B cell (primary cell): ENCODE measurements at regions not wholly inside any gene's neighbourhood (a gene's known extent, or its start where the extent isn't known, plus 50 kb on each side); places are given as distances from the start of the nearest gene placed in this dataset.

Experiments
- ATAC-seq: fragments of 200-7000 bp; cut with Tn5 transposase; one replicate; pipeline ENCODE4 v1.10.0; 2021; ENCODE audit warnings: low read depth, mild to moderate bottlenecking, moderate number of reproducible peaks, moderate library complexity
- CTCF ChIA-PET: fragments of 350-600 bp; sonication (Branson Sonifier 250); formaldehyde crosslinking; loops from one replicate; lab custom pipeline; 2021; ENCODE audit warnings: antibody characterized with exemption, inconsistent platforms; lab: Charles Lee
- POLR2A ChIA-PET: fragments of 350-600 bp; sonication (Branson Sonifier 250); formaldehyde crosslinking; loops from one replicate; lab custom pipeline; 2021; ENCODE audit warnings: antibody characterized with exemption; lab: Charles Lee
- DNase-seq: peaks from one replicate; pipeline ENCODE4 v3.0.0; 2013
- H2AFZ ChIP-seq: 2 replicates; pipeline ENCODE4 v1.6.1; 2012; ENCODE audit warnings: mild to moderate bottlenecking, low read depth, low read length; ENCODE audit not compliant: insufficient read depth, poor library complexity, severe bottlenecking
- H3K27ac ChIP-seq, 2 donors: 1 replicate in 1 of 2; 2 replicates in 1 of 2; pipeline ENCODE4 v1.5.1; 2012 to 2013; ENCODE audit warnings: low read length in 2 of 2, mild to moderate bottlenecking in 2 of 2, moderate library complexity in 1 of 2
- H3K27me3 ChIP-seq, 4 experiments: fragments of 200-600 bp in 1 of 4; sonication (generic) in 1 of 4; replicated peaks in 1 of 4; 1 replicate in 2 of 4; 2 replicates in 2 of 4; pipeline versions ENCODE4 v1.6.1 to v1.7.0; 2013 to 2016; ENCODE audit warnings: low read length in 3 of 4, mild to moderate bottlenecking in 2 of 4, mixed read lengths in 1 of 4, moderate library complexity in 1 of 4; ENCODE audit not compliant: insufficient read depth in 4 of 4, control insufficient read depth in 3 of 4; ENCODE audit errors: control extremely low read depth in 1 of 4
- H3K36me3 ChIP-seq, 2 experiments: replicated peaks in 1 of 2; 1 replicate in 1 of 2; 2 replicates in 1 of 2; pipeline versions ENCODE4 v1.6.1 to v1.7.1; 2013; ENCODE audit warnings: low read length in 1 of 2; ENCODE audit not compliant: insufficient read depth in 2 of 2, control insufficient read depth in 1 of 2; ENCODE audit errors: control extremely low read depth in 1 of 2, extremely low read depth in 1 of 2
- H3K4me1 ChIP-seq, 2 donors: fragments of 200-600 bp in 1 of 2; sonication (generic) in 1 of 2; 1 replicate in 1 of 2; 2 replicates in 1 of 2; pipeline versions ENCODE4 v1.5.1 to v1.6.1; 2013 to 2017; ENCODE audit warnings: low read length in 2 of 2; ENCODE audit not compliant: control insufficient read depth in 2 of 2, insufficient read depth in 2 of 2
- H3K4me2 ChIP-seq: replicated peaks from 2 replicates; pipeline ENCODE3; 2012; ENCODE audit warnings: mild to moderate bottlenecking, low read depth, low read length; ENCODE audit not compliant: poor library complexity, severe bottlenecking
- H3K4me3 ChIP-seq, 5 experiments: fragments of 200-600 bp in 1 of 5; sonication (generic) in 1 of 5; 1 replicate in 3 of 5; 2 replicates in 2 of 5; pipeline versions ENCODE4 v1.5.1 to v1.7.0; 2011 to 2016; ENCODE audit warnings: low read length in 4 of 5, mild to moderate bottlenecking in 4 of 5, low read depth in 2 of 5, control low read depth in 1 of 5, moderate library complexity in 1 of 5; ENCODE audit not compliant: insufficient read depth in 1 of 5; ENCODE audit errors: control extremely low read depth in 1 of 5, extremely low read depth in 1 of 5
- H3K79me2 ChIP-seq: fragments of 200-600 bp; sonication (generic); one replicate; pipeline ENCODE4 v1.6.0; 2016; ENCODE audit warnings: low read length; ENCODE audit not compliant: control insufficient read depth, insufficient read depth
- H3K9ac ChIP-seq: fragments of 200-600 bp; sonication (generic); 2 replicates; pipeline ENCODE4 v1.6.1; 2017; ENCODE audit warnings: mild to moderate bottlenecking, low read length, moderate library complexity
- H3K9me3 ChIP-seq, 3 donors: one replicate each; pipeline versions ENCODE4 v1.6.1 to v1.7.1; 2013; ENCODE audit warnings: low read length in 2 of 3; ENCODE audit not compliant: control insufficient read depth in 2 of 3, insufficient read depth in 1 of 3; ENCODE audit errors: control extremely low read depth in 1 of 3
- H4K20me1 ChIP-seq: 2 replicates; pipeline ENCODE4 v1.6.0; 2012; ENCODE audit warnings: mild to moderate bottlenecking, low read length; ENCODE audit not compliant: insufficient read depth, control insufficient read depth, poor library complexity, severe bottlenecking
- H3K27ac Mint-ChIP-seq: one replicate; pipeline ENCODE4 v1.8.0; 2021; ENCODE audit warnings: mixed read lengths
- H3K27me3 Mint-ChIP-seq: one replicate; pipeline ENCODE4 v1.8.0; 2021; ENCODE audit warnings: mixed read lengths
- H3K4me1 Mint-ChIP-seq: one replicate; pipeline ENCODE4 v1.8.0; 2021; ENCODE audit warnings: mixed read lengths
- H3K4me3 Mint-ChIP-seq: one replicate; pipeline ENCODE4 v1.8.0; 2021; ENCODE audit warnings: mixed read lengths
- H3K9me3 Mint-ChIP-seq: one replicate; pipeline ENCODE4 v1.8.0; 2022; ENCODE audit warnings: mixed read lengths; ENCODE audit not compliant: insufficient read depth
- CTCF ChIP-seq: fragments of 200-600 bp; IDR thresholded peaks from one replicate; pipeline ENCODE4 v1.8.0; 2022; ENCODE audit warnings: antibody characterized with exemption, mild to moderate bottlenecking
- EZH2 ChIP-seq: IDR thresholded peaks from 2 replicates; pipeline ENCODE4 v1.6.1; 2012; ENCODE audit warnings: borderline replicate concordance, low read depth, mild to moderate bottlenecking, moderate library complexity, low read length; ENCODE audit not compliant: insufficient read depth, poor library complexity, severe bottlenecking
- WGBS: methylation state at CpG from one replicate; pipeline ENCODE4 v1.1.5; 2013; ENCODE audit warnings: missing lambda C conversion rate; ENCODE audit not compliant: insufficient coverage; 5-methylcytosine and 5-hydroxymethylcytosine counted together
- intact Hi-C: fragments of 100-400 bp; cut with micrococcal nuclease; formaldehyde crosslinking; loops from one replicate; pipeline ENCODE4 v1.10.0; 2022

- Histone ChIP-seq H3K36me3 (no peaks in the 10 kb centered on the region), H3K4me2 (no peak overlapping the region), H3K4me3 (no peak overlapping the region), H3K27me3 (no peaks in the 10 kb centered on the region), H3K9me3 (peaks cover 0 to 4% (median 0%) of the 10 kb centered on the region in 3 donors), H2AFZ (no peak overlapping the region), H3K9ac (no peak overlapping the region), H3K27ac (no peak overlapping the region), H3K79me2 (no peaks in the 10 kb centered on the region), H4K20me1 (no peaks in the 10 kb centered on the region), H3K4me1 (no peaks in the 10 kb centered on the region)
- Mint-ChIP-seq H3K4me3 (no peak overlapping the region), H3K27me3 (no peaks in the 10 kb centered on the region), H3K9me3 (peaks cover 8% of the 10 kb centered on the region), H3K4me1 (no peaks in the 10 kb centered on the region), H3K27ac (no peak overlapping the region)
- ATAC-seq (no peak), DNase-seq (no peak)
- TF ChIP-seq CTCF (no peak), EZH2 (no peak)
- intact Hi-C loops, result no loop called here
- ChIA-PET POLR2A (no interaction called here), CTCF (no interaction called here)
- no CpG with 5 or more reads among the region's 5 CpGs for WGBS
These were observed 138.1 kb upstream of the NEIL3 start for GRCh38 chr4:177171588-177171987.

- ATAC-seq (no peak), DNase-seq (no peak)
- Histone ChIP-seq H3K27ac (no peak overlapping the region), H3K4me3 (no peak overlapping the region), H3K4me1 (no peaks in the 10 kb centered on the region), H4K20me1 (no peaks in the 10 kb centered on the region), H3K4me2 (no peak overlapping the region), H2AFZ (no peak overlapping the region), H3K9me3 (peaks cover 0 to 4% (median 0%) of the 10 kb centered on the region in 3 donors), H3K27me3 (no peaks in the 10 kb centered on the region), H3K9ac (no peak overlapping the region), H3K36me3 (no peaks in the 10 kb centered on the region), H3K79me2 (no peaks in the 10 kb centered on the region)
- ChIA-PET CTCF (no interaction called here), POLR2A (no interaction called here)
- no peaks in the 10 kb centered on the region for H3K27me3 Mint-ChIP-seq
- no CpG with 5 or more reads among the region's 3 CpGs for WGBS
- peaks cover 4% of the 10 kb centered on the region for H3K9me3 Mint-ChIP-seq
- no peak overlapping the region for H3K4me3 Mint-ChIP-seq
- H3K4me1 Mint-ChIP-seq, result no peaks in the 10 kb centered on the region
- intact Hi-C loops, result no loop called here
- TF ChIP-seq EZH2 (no peak), CTCF (no peak)
- no peak overlapping the region for H3K27ac Mint-ChIP-seq
These were observed 134.2 kb upstream of the NEIL3 start for GRCh38 chr4:177175473-177175872.
